ENCODE measurements at regions not wholly inside any gene's neighbourhood (a gene's known extent, or its start where the extent isn't known, plus 50 kb on each side); places are given as distances from the start of the nearest gene placed in this dataset.

- Histone ChIP-seq H3K4me2 (ENCODE audit: low read length) (no peak overlapping the region), H3K4me1 (ENCODE audit: insufficient read depth, low read length) (no peaks in the 10 kb centered on the region), H3K27ac (ENCODE audit: low read length) (no peak overlapping the region), H3K9me3 (ENCODE audit: low read length) (no peaks in the 10 kb centered on the region), H3K9me2 (replicated peaks; ENCODE audit: low read length) (no peaks in the 10 kb centered on the region), H2AFZ (ENCODE audit: low read length) (no peak overlapping the region), H3F3A (ENCODE audit: low read length, unreplicated experiment) (no peaks in the 10 kb centered on the region), H3K27me3 (ENCODE audit: low read length) (no peaks in the 10 kb centered on the region), H4K20me1 (ENCODE audit: low read length) (no peaks in the 10 kb centered on the region), H3K36me3 (ENCODE audit: low read depth, low read length) (no peaks in the 10 kb centered on the region), H3K4me3 (ENCODE audit: low read length) (no peak overlapping the region), H3K79me2 (ENCODE audit: low read length) (no peaks in the 10 kb centered on the region), H3K9ac (ENCODE audit: low read length) (no peak overlapping the region)
- intact Hi-C loops (cut with micrococcal nuclease): no loop called here
- no peak for ATAC-seq
- ChIA-PET POLR2A (ENCODE audit: unreplicated experiment) (no interaction called here), CTCF (no interaction called here)
- no peak for DNase-seq
- TF ChIP-seq EZH2phosphoT487 (IDR thresholded peaks at IDR 0.05; ENCODE audit: borderline replicate concordance, low read length) (no peak), EZH2 (IDR thresholded peaks at IDR 0.05; ENCODE audit: low read length, unreplicated experiment) (no peak), CTCF (conservative IDR thresholded peaks at IDR 0.05; ENCODE audit: low read depth, low read length) (no peak)
- BruUV-seq (replicated peaks): no TSS peak
Observed at GRCh38 chr18:39348757-39349156, 1783.2 kb upstream of the CELF4 start.

GRCh38 chr18:39347701-39348100 lies 1782.1 kb upstream of the CELF4 start:
- H3K27me3 ChIP-seq (ENCODE audit: low read length): no peaks in the 10 kb centered on the region
- H3K4me3 ChIP-seq (ENCODE audit: low read length): no peak overlapping the region
- DNase-seq (no peak), ATAC-seq (no peak)
- H3K4me1 ChIP-seq (ENCODE audit: insufficient read depth, low read length): no peaks in the 10 kb centered on the region
- H3F3A ChIP-seq (ENCODE audit: low read length, unreplicated experiment): no peaks in the 10 kb centered on the region
- POLR2A ChIA-PET (ENCODE audit: unreplicated experiment): no interaction called here
- H3K9ac ChIP-seq (ENCODE audit: low read length): no peak overlapping the region
- no peak for TF ChIP-seq EZH2phosphoT487 (IDR thresholded peaks at IDR 0.05; ENCODE audit: borderline replicate concordance, low read length)
- TF ChIP-seq CTCF (conservative IDR thresholded peaks at IDR 0.05; ENCODE audit: low read depth, low read length): no peak
- TF ChIP-seq EZH2 (IDR thresholded peaks at IDR 0.05; ENCODE audit: low read length, unreplicated experiment): no peak
- no peaks in the 10 kb centered on the region for H4K20me1 ChIP-seq (ENCODE audit: low read length)
- H3K79me2 ChIP-seq (ENCODE audit: low read length): no peaks in the 10 kb centered on the region
- no peak overlapping the region for H3K4me2 ChIP-seq (ENCODE audit: low read length)
- H2AFZ ChIP-seq (ENCODE audit: low read length): no peak overlapping the region
- H3K9me3 ChIP-seq (ENCODE audit: low read length): no peaks in the 10 kb centered on the region
- no peak overlapping the region for H3K27ac ChIP-seq (ENCODE audit: low read length)
- no peaks in the 10 kb centered on the region for H3K9me2 ChIP-seq (replicated peaks; ENCODE audit: low read length)
- CTCF ChIA-PET: no interaction called here
- no TSS peak for BruUV-seq (replicated peaks)
- intact Hi-C loops (cut with micrococcal nuclease): no loop called here
- no peaks in the 10 kb centered on the region for H3K36me3 ChIP-seq (ENCODE audit: low read depth, low read length)

GRCh38 chr18:39346916-39347315 lies 1781.3 kb upstream of the CELF4 start:
- POLR2A ChIA-PET (ENCODE audit: unreplicated experiment): no interaction called here
- no peak for ATAC-seq
- no peaks in the 10 kb centered on the region for H3K9me3 ChIP-seq (ENCODE audit: low read length)

More at GRCh38 chr18:39346916-39347315, 1781.3 kb upstream of the CELF4 start:
- Histone ChIP-seq H3K36me3 (ENCODE audit: low read depth, low read length) (no peaks in the 10 kb centered on the region), H3K27ac (ENCODE audit: low read length) (no peak overlapping the region), H3K4me1 (ENCODE audit: insufficient read depth, low read length) (no peaks in the 10 kb centered on the region), H3K4me2 (ENCODE audit: low read length) (no peak overlapping the region), H3K9me2 (replicated peaks; ENCODE audit: low read length) (no peaks in the 10 kb centered on the region), H4K20me1 (ENCODE audit: low read length) (no peaks in the 10 kb centered on the region), H3K79me2 (ENCODE audit: low read length) (no peaks in the 10 kb centered on the region), H2AFZ (ENCODE audit: low read length) (no peak overlapping the region), H3K9ac (ENCODE audit: low read length) (no peak overlapping the region), H3K4me3 (ENCODE audit: low read length) (no peak overlapping the region), H3F3A (ENCODE audit: low read length, unreplicated experiment) (no peaks in the 10 kb centered on the region), H3K27me3 (ENCODE audit: low read length) (no peaks in the 10 kb centered on the region)
- BruUV-seq (replicated peaks): no TSS peak
- DNase-seq: no peak
- CTCF ChIA-PET: interaction anchor here (0.5 kb wide), 1 partner anchor 1811 kb away, joined by 11 read pairs; no protein-coding TSS in a partner anchor
- intact Hi-C loops (cut with micrococcal nuclease): no loop called here
- TF ChIP-seq CTCF (conservative IDR thresholded peaks at IDR 0.05; ENCODE audit: low read depth, low read length) (no peak), EZH2 (IDR thresholded peaks at IDR 0.05; ENCODE audit: low read length, unreplicated experiment) (no peak)
